Body of pancreas (tissue), 4 donors: ENCODE measurements at regions not wholly inside any gene's neighbourhood (a gene's known extent, or its start where the extent isn't known, plus 50 kb on each side); places are given as distances from the start of the nearest gene placed in this dataset.

ENCODE experiments used
- ATAC-seq: fragments of 150-250 bp; one replicate; pipeline ENCODE4 v1.9.1; 2016
- DNase-seq, 4 donors: peaks; one replicate each; pipeline ENCODE4 v3.0.0-alpha.2; 2019
- H3K27ac ChIP-seq, 4 donors: fragments of 200-600 bp; sonication (generic); 1 replicate in 3 of 4; 2 replicates in 1 of 4; pipeline versions ENCODE4 v1.5.1 to v1.6.1; 2016 to 2019; ENCODE audit warnings: mild to moderate bottlenecking in 1 of 4, mixed read lengths in 1 of 4, moderate library complexity in 1 of 4
- H3K27me3 ChIP-seq, 2 donors: fragments of 200-600 bp; sonication (generic); one replicate each; pipeline ENCODE4 v1.6.0; 2016; ENCODE audit warnings: mild to moderate bottlenecking in 1 of 2
- H3K36me3 ChIP-seq, 2 donors: fragments of 200-600 bp; sonication (generic); replicated peaks in 1 of 2; 2 replicates each; pipeline ENCODE4 v1.5.1; 2016; ENCODE audit warnings: low read depth in 2 of 2; ENCODE audit not compliant: insufficient read depth in 1 of 2
- H3K4me1 ChIP-seq: fragments of 200-600 bp; sonication (generic); one replicate; pipeline ENCODE4 v1.6.0; 2016
- H3K4me3 ChIP-seq, 2 donors: fragments of 200-600 bp; sonication (generic); 1 replicate in 1 of 2; 2 replicates in 1 of 2; pipeline ENCODE4 v1.5.1; 2016 to 2019
- H3K9me3 ChIP-seq, 3 donors: fragments of 200-600 bp; sonication (generic); 1 replicate in 2 of 3; 2 replicates in 1 of 3; pipeline ENCODE4 v1.5.1; 2016
- POLR2A ChIP-seq, 3 donors: fragments of 450-650 bp; IDR thresholded peaks; one replicate each; pipeline ENCODE4 v1.6.1; 2016; ENCODE audit warnings: antibody characterized with exemption in 3 of 3, mild to moderate bottlenecking in 2 of 3
- WGBS, 2 donors: methylation state at CpG; one replicate each; pipeline ENCODE4 v1.1.5; 2017; 5-methylcytosine and 5-hydroxymethylcytosine counted together
- intact Hi-C: fragments of 100-400 bp; cut with DNase I; formaldehyde crosslinking; loops from one replicate; pipeline ENCODE4 v1.15.1; 2023
- TF ChIP-seq, protein P1 (sequence below), 7 experiments: fragments of 450-650 bp in 4 of 7; fragments of 200-600 bp in 3 of 7; sonication (generic) in 3 of 7; IDR thresholded peaks; one replicate each; pipeline ENCODE4 v1.5.1; 2016 to 2019; ENCODE audit warnings: antibody characterized with exemption in 7 of 7

DNA sequence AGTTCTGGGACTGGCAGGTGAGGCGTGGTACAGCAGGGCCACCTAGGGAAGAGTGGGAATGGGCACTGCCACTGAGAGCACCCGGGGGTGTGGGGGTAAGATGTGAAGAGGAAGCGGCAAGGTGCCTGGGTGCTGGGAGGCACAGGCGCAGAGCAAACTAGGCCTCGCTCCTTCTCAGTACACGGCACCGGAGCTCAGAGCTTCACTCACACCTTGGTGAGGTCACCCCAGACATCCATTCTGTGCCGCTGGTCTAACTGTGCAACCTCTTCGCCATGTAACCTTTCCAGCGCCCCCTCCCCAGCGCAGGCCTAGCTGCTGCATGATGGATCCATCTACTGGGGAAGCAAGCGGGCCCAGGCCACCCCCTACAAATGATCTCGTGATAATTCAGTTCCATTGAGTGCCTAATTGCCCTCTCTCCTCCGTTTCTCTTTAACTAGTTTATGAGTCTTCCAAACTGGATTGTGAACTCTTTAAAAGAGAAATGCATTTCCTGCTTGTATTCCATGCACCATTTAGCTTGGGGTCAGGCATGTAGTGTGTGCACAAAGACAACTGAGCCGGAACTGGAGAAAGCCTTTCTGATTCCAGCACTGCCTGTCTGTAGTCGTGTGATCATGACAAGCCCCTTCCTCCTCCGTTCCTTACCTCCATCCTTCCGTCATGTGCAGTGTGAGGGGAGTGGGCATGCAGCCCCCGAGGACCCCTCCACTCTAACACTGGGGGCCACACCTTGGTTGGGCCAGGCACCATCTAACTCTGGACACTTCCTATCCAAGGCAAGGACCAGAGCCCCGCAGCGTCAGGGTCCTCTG lies 1475.2 kb downstream of the TBC1D22A start:
- no peaks in the 10 kb centered on the region for H3K36me3 ChIP-seq
- 64 to 70% methylated on average over 17 to 21 of the region's 21 CpGs for WGBS, 2 donors
- no peak overlapping the region for H3K27ac ChIP-seq
- intact Hi-C loops = no loop called here
- DNase-seq (no peak), ATAC-seq (no peak)
- no peaks in the 10 kb centered on the region for H3K9me3 ChIP-seq
- TF ChIP-seq, protein P1, sequence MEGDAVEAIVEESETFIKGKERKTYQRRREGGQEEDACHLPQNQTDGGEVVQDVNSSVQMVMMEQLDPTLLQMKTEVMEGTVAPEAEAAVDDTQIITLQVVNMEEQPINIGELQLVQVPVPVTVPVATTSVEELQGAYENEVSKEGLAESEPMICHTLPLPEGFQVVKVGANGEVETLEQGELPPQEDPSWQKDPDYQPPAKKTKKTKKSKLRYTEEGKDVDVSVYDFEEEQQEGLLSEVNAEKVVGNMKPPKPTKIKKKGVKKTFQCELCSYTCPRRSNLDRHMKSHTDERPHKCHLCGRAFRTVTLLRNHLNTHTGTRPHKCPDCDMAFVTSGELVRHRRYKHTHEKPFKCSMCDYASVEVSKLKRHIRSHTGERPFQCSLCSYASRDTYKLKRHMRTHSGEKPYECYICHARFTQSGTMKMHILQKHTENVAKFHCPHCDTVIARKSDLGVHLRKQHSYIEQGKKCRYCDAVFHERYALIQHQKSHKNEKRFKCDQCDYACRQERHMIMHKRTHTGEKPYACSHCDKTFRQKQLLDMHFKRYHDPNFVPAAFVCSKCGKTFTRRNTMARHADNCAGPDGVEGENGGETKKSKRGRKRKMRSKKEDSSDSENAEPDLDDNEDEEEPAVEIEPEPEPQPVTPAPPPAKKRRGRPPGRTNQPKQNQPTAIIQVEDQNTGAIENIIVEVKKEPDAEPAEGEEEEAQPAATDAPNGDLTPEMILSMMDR (IDR thresholded peaks at IDR 0.05) = no peak
- TF ChIP-seq POLR2A (IDR thresholded peaks at IDR 0.05) = no peak
- H3K4me1 ChIP-seq = no peaks in the 10 kb centered on the region
- no peak overlapping the region for H3K4me3 ChIP-seq
- H3K27me3 ChIP-seq = no peaks in the 10 kb centered on the region

DNA sequence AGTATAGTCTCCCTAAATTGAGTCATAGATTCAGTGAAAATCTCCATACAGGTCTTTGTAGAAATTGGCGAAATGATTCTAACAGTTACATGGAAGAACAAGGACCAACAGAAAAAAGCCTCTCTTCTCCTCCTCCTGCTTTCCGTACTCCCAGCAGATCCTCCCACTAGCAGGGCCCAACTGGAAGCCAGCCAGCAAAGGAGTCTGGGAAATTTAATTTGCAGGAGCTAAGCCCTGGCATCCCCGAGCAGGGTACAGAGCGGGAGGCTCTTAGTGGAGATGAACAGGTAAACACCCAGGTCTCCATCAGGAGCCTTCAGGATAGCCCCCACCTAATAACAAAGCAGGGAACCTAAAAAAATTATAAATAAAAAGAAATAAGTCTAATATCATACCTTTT lies 1473.8 kb downstream of the TBC1D22A start:
- WGBS, 2 donors = 55 to 56% methylated on average over 4 of the region's 4 CpGs
- no peak for ATAC-seq
- intact Hi-C loops = no loop called here
- no peaks in the 10 kb centered on the region for H3K9me3 ChIP-seq
- TF ChIP-seq, protein P1 (IDR thresholded peaks at IDR 0.05) = no peak
- TF ChIP-seq POLR2A (IDR thresholded peaks at IDR 0.05) = no peak
- no peak overlapping the region for H3K27ac ChIP-seq
- DNase-seq = no peak
- no peaks in the 10 kb centered on the region for H3K36me3 ChIP-seq
- no peak overlapping the region for H3K4me3 ChIP-seq
- H3K27me3 ChIP-seq = no peaks in the 10 kb centered on the region
- no peaks in the 10 kb centered on the region for H3K4me1 ChIP-seq

DNA sequence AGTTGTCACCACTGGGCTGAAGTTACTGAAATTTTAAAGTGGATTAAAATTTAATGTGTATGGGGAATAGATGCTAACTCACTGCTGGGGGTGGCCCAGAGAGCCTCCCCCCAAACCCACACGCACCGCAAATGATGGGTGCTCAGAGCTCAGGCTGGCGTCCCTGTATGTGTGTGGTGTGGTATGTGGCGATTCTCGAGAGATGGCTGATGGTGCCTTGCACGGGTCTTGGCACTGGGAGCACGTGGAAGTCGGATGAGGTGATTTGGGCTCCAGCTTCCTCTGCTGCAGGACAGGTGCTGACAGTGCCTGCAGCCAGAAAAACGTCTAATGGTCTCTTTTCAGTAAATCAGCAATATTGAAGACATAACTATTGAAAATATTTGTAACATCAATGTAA lies 1473.3 kb downstream of the TBC1D22A start:
- ATAC-seq (no peak), DNase-seq (no peak)
- Histone ChIP-seq H3K27ac (no peak overlapping the region), H3K36me3 (no peaks in the 10 kb centered on the region), H3K27me3 (no peaks in the 10 kb centered on the region), H3K4me1 (no peaks in the 10 kb centered on the region), H3K4me3 (no peak overlapping the region), H3K9me3 (no peaks in the 10 kb centered on the region)
- intact Hi-C loops = no loop called here
- TF ChIP-seq, protein P1 (IDR thresholded peaks at IDR 0.05) = no peak
- TF ChIP-seq POLR2A (IDR thresholded peaks at IDR 0.05) = no peak
- 67 to 69% methylated on average over 9 of the region's 9 CpGs for WGBS, 2 donors

DNA sequence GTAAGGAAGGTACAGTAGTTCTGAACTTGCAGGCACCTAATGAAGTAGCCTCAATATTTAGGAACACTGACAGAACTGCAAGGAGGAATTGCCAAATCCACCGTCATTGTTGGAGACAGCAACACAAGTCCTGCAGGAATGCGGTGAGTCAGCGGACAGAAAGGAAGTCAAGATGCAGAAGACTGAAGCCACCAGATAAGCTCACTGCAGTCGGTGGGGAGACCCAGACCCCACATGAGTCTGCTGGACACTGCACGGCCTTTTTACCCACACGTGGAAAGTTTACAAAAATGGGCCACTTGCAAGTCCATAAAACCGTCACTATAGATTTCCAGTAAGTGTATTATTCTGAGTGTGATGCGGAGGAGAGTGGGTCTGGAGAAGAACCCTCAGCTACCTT lies 1471.6 kb downstream of the TBC1D22A start:
- intact Hi-C loops = no loop called here

More for the DNA sequence above, 1471.6 kb downstream of the TBC1D22A start:
- H3K4me3 ChIP-seq = no peak overlapping the region
- H3K27me3 ChIP-seq = no peaks in the 10 kb centered on the region
- no peak for ATAC-seq
- no peak for DNase-seq
- H3K36me3 ChIP-seq = no peaks in the 10 kb centered on the region
- 78 to 84% methylated on average over 8 of the region's 8 CpGs for WGBS, 2 donors
- peaks cover 0 to 2% (median 0%) of the 10 kb centered on the region in 3 donors for H3K9me3 ChIP-seq
- H3K27ac ChIP-seq = no peak overlapping the region
- H3K4me1 ChIP-seq = no peaks in the 10 kb centered on the region
- TF ChIP-seq POLR2A (IDR thresholded peaks at IDR 0.05) = no peak
- TF ChIP-seq, protein P1 (IDR thresholded peaks at IDR 0.05) = no peak
